OCI-LY7 (cell line): ENCODE measurements at regions not wholly inside any gene's neighbourhood (a gene's known extent, or its start where the extent isn't known, plus 50 kb on each side); places are given as distances from the start of the nearest gene placed in this dataset.

ENCODE experiments used
- BruUV-seq: library from RNA; stranded (reverse); fragments of 400-500 nt; replicated peaks from 2 replicates; lab custom pipeline; 2021; lab: Mats Ljungman, UMichigan
- CTCF ChIA-PET: fragments of 300-600 bp; sonication (Branson Sonifier 250); formaldehyde crosslinking; loops from one replicate; lab custom pipeline; 2022; ENCODE audit warnings: antibody characterized with exemption; ENCODE audit not compliant: unreplicated experiment; lab: Charles Lee
- POLR2A ChIA-PET: fragments of 300-600 bp; sonication (Branson Sonifier 250); formaldehyde crosslinking; loops from one replicate; lab custom pipeline; 2022; ENCODE audit warnings: antibody characterized with exemption; lab: Charles Lee
- DNase-seq: peaks from one replicate; pipeline ENCODE4 v3.0.0-alpha.2; 2015; ENCODE audit warnings: low spot score
- H2AFZ ChIP-seq: fragments of 200-600 bp; sonication (generic), shearing (Covaris generic); 2 replicates; pipeline ENCODE4 v1.6.1; 2014; ENCODE audit warnings: mild to moderate bottlenecking, antibody characterized with exemption, low read length, moderate library complexity
- H3K27ac ChIP-seq: fragments of 200-600 bp; sonication (generic); 2 replicates; pipeline ENCODE4 v1.5.1; 2014; ENCODE audit warnings: mixed run types, low read depth, mild to moderate bottlenecking, moderate library complexity, low read length, inconsistent platforms; ENCODE audit not compliant: poor library complexity, severe bottlenecking
- H3K36me3 ChIP-seq: fragments of 200-600 bp; sonication (generic); 2 replicates; pipeline ENCODE4 v1.6.1; 2014; ENCODE audit warnings: mild to moderate bottlenecking, antibody characterized with exemption, low read length, moderate library complexity, mixed read lengths; ENCODE audit not compliant: insufficient read depth
- H3K4me1 ChIP-seq: fragments of 200-600 bp; sonication (generic); 2 replicates; pipeline ENCODE4 v1.5.1; 2014; ENCODE audit warnings: mild to moderate bottlenecking, low read length; ENCODE audit not compliant: insufficient read depth, poor library complexity, severe bottlenecking
- H3K4me2 ChIP-seq: fragments of 200-600 bp; sonication (generic); 2 replicates; pipeline ENCODE4 v1.6.1; 2014; ENCODE audit warnings: mild to moderate bottlenecking, low read length
- H3K4me3 ChIP-seq: fragments of 200-600 bp; sonication (generic); 2 replicates; pipeline ENCODE4 v1.5.1; 2014; ENCODE audit warnings: mild to moderate bottlenecking, low read depth, low read length; ENCODE audit not compliant: poor library complexity, severe bottlenecking
- H3K79me2 ChIP-seq: fragments of 200-600 bp; sonication (generic); 2 replicates; pipeline ENCODE4 v1.6.1; 2016; ENCODE audit warnings: low read depth, mild to moderate bottlenecking, low read length, moderate library complexity, mixed read lengths; ENCODE audit not compliant: insufficient read depth
- H3K9me2 ChIP-seq: fragments of 200-600 bp; sonication (generic); 2 replicates; pipeline ENCODE4 v1.6.1; 2016; ENCODE audit warnings: mild to moderate bottlenecking, low read length, mixed read lengths; ENCODE audit not compliant: insufficient read depth
- H3K9me3 ChIP-seq: fragments of 200-600 bp; sonication (generic); 2 replicates; pipeline ENCODE4 v1.6.1; 2014; ENCODE audit warnings: mild to moderate bottlenecking, mixed run types, low read length, mixed read lengths
- H4K20me1 ChIP-seq: fragments of 200-600 bp; sonication (generic); 2 replicates; pipeline ENCODE4 v1.6.1; 2014; ENCODE audit warnings: mild to moderate bottlenecking, antibody characterized with exemption, low read length, moderate library complexity, mixed read lengths; ENCODE audit not compliant: insufficient read depth
- EZH2phosphoT487 ChIP-seq: fragments of 200-600 bp; sonication (generic); IDR thresholded peaks from 2 replicates; pipeline ENCODE4 v1.6.1; 2018; ENCODE audit warnings: low read depth, borderline replicate concordance, mild to moderate bottlenecking, mixed run types, antibody characterized with exemption, low read length, moderate library complexity, mixed read lengths
- intact Hi-C: fragments of 100-400 bp; cut with micrococcal nuclease; formaldehyde crosslinking; loops from one replicate; pipeline ENCODE4 v1.10.0; 2022; ENCODE audit not compliant: unreplicated experiment
- TF ChIP-seq, protein P1 (sequence below): fragments of 200-600 bp; sonication (generic); conservative IDR thresholded peaks from 2 replicates; pipeline ENCODE4 v1.5.1; 2014; ENCODE audit warnings: mild to moderate bottlenecking, antibody characterized with exemption, low read length, moderate library complexity, mixed read lengths

DNA sequence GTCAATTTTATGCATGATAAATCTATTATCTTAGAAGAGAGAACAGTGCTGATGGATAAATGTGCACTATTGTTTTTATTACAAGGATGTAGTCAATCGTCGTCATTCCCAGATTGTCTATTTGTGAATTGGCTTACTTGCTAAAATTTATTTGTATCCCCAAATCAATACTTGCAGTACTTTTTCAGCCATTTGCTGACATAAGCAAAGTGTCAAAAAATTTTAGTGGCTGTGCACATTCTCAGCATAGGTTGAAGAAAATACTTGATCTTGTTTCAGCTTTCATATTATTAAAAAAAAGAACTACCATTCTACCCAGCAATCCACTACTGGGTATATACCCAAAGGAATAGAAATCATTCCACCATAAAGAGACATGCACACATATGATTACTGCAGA, 477.9 kb upstream of the CA10 start:
- H3K36me3 ChIP-seq, result no peaks in the 10 kb centered on the region
- intact Hi-C loops, result no loop called here
- H4K20me1 ChIP-seq, result no peaks in the 10 kb centered on the region
- DNase-seq, result no peak
- no peak overlapping the region for H3K27ac ChIP-seq
- no peaks in the 10 kb centered on the region for H3K79me2 ChIP-seq
- no peaks in the 10 kb centered on the region for H3K9me2 ChIP-seq
- H3K9me3 ChIP-seq, result no peaks in the 10 kb centered on the region
- ChIA-PET POLR2A (no interaction called here), CTCF (no interaction called here)
- no peak overlapping the region for H3K4me3 ChIP-seq
- no peak overlapping the region for H2AFZ ChIP-seq
- H3K4me1 ChIP-seq, result no peaks in the 10 kb centered on the region
- no peak overlapping the region for H3K4me2 ChIP-seq
- no TSS peak for BruUV-seq
- TF ChIP-seq, protein P1, sequence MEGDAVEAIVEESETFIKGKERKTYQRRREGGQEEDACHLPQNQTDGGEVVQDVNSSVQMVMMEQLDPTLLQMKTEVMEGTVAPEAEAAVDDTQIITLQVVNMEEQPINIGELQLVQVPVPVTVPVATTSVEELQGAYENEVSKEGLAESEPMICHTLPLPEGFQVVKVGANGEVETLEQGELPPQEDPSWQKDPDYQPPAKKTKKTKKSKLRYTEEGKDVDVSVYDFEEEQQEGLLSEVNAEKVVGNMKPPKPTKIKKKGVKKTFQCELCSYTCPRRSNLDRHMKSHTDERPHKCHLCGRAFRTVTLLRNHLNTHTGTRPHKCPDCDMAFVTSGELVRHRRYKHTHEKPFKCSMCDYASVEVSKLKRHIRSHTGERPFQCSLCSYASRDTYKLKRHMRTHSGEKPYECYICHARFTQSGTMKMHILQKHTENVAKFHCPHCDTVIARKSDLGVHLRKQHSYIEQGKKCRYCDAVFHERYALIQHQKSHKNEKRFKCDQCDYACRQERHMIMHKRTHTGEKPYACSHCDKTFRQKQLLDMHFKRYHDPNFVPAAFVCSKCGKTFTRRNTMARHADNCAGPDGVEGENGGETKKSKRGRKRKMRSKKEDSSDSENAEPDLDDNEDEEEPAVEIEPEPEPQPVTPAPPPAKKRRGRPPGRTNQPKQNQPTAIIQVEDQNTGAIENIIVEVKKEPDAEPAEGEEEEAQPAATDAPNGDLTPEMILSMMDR, result no peak
- no peak for TF ChIP-seq EZH2phosphoT487

GRCh38 chr17:52606590-52606989, 448.1 kb upstream of the CA10 start:
- DNase-seq, result no peak
- CTCF ChIA-PET, result no interaction called here
- Histone ChIP-seq H3K4me1 (no peaks in the 10 kb centered on the region), H2AFZ (no peak overlapping the region), H3K36me3 (no peaks in the 10 kb centered on the region), H4K20me1 (no peaks in the 10 kb centered on the region), H3K79me2 (no peaks in the 10 kb centered on the region), H3K27ac (no peak overlapping the region), H3K4me3 (no peak overlapping the region), H3K4me2 (no peak overlapping the region), H3K9me3 (no peaks in the 10 kb centered on the region), H3K9me2 (no peaks in the 10 kb centered on the region)
- no TSS peak for BruUV-seq
- no peak for TF ChIP-seq EZH2phosphoT487
- TF ChIP-seq, protein P1, result no peak
- intact Hi-C loops, result no loop called here
- POLR2A ChIA-PET, result no interaction called here

DNA sequence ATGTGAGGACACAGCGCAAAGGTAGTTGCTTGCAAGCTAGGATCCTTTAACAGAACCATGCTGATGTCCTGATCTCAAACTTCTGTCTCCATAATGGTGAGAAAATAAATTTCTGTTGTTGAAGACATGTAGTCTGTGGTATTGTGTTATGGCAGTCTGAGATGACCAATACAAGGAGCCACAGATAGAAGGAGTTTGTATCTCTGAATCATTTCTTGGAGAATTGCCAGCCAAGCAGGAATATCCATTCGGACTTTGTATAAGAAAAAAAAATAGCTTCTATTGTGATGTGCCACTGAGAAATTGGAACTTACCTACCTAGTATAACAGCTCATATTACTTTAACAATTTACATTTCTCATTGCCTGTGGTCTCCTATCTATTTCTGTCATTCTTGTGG, 447.6 kb upstream of the CA10 start:
- Histone ChIP-seq H3K9me2 (no peaks in the 10 kb centered on the region), H4K20me1 (no peaks in the 10 kb centered on the region), H3K36me3 (no peaks in the 10 kb centered on the region), H3K4me3 (no peak overlapping the region), H3K79me2 (no peaks in the 10 kb centered on the region), H2AFZ (no peak overlapping the region), H3K9me3 (no peaks in the 10 kb centered on the region), H3K27ac (no peak overlapping the region), H3K4me1 (no peaks in the 10 kb centered on the region), H3K4me2 (no peak overlapping the region)
- ChIA-PET POLR2A (no interaction called here), CTCF (no interaction called here)
- intact Hi-C loops, result no loop called here
- no TSS peak for BruUV-seq
- no peak for DNase-seq
- no peak for TF ChIP-seq EZH2phosphoT487
- TF ChIP-seq, protein P1, result no peak
